Stimulated activated CD4-positive, alpha-beta T cell treated with anti-CD3 and anti-CD28 coated beads, TNF-alpha, amount 100 ng/mL, for 48 hours (primary cell): ENCODE measurements at regions not wholly inside any gene's neighbourhood (a gene's known extent, or its start where the extent isn't known, plus 50 kb on each side); places are given as distances from the start of the nearest gene placed in this dataset.

Experiments used
- DNase-seq, 3 donors: peaks; one replicate each; pipeline ENCODE4 v3.0.0-alpha.2; 2020; ENCODE audit warnings: low read depth in 3 of 3

GRCh38 chr12:81957631-81958030 is 198.5 kb upstream of the PPFIA2 start:
- no peak for DNase-seq

GRCh38 chr12:81956468-81956860 is 197.3 kb upstream of the PPFIA2 start:
- DNase-seq: no peak

- DNase-seq: no peak
Measured at GRCh38 chr12:81953541-81953940, 194.4 kb upstream of the PPFIA2 start.

- no peak for DNase-seq
Measured at GRCh38 chr12:81950871-81951270, 191.7 kb upstream of the PPFIA2 start.

GRCh38 chr12:81949841-81950308 is 190.7 kb upstream of the PPFIA2 start:
- no peak for DNase-seq

DNA sequence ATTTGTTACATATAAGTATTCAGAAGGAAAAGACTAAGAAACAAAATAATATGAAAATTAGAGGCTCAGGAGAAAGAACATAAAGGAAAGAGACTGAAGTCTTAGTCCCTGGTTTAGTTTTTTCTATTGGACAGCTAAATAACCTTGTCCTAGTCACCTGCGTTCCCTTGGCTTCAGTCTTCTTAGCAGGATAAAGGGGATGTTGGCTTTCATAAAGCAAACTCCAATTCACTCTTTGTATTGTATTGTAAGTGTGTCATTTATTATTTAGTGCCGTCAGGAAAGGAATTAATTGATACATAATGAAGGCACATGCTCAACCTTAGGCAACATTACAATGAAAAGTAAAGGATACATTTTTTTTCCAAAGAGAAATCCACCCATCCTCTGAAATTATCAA is 190.3 kb upstream of the PPFIA2 start:
- no peak for DNase-seq

DNA sequence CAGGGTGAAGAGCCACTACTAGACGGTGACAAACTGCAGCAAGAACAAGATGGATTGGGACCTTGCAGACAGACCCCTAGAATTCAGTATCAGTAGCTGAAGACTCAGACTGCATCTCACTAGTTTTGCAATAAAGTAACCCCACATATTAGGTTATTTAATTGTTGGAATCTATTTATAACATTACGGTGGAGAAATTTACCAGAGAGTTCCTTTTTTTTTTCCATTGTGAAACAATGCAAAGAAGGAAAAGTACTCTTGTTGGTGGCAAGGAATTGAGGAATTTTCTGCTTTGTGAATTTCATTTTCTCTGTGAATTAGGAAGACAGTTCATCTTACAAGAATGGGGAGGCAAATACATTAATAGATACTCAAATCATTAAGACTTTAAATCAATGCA is 185.7 kb upstream of the PPFIA2 start:
- DNase-seq: no peak

DNA sequence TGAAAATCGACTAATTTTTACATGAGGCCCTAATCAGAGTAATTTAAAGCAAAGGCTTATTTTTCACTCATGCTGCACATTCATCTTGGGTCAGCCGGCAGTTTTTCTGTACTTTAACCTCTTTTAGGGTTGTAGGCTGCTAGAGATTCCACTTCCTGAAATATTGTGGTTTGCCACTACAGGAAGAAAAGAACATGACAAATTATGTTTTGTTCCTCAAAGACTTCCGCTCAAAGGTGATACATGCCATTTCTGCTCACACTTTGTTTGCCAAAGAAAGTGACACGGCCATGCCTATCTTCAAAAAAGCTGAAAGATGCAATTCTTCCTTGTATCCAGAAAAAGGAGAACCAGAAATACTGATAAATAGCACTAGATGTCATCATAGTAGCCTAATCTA is 183.4 kb upstream of the PPFIA2 start:
- DNase-seq: no peak

DNA sequence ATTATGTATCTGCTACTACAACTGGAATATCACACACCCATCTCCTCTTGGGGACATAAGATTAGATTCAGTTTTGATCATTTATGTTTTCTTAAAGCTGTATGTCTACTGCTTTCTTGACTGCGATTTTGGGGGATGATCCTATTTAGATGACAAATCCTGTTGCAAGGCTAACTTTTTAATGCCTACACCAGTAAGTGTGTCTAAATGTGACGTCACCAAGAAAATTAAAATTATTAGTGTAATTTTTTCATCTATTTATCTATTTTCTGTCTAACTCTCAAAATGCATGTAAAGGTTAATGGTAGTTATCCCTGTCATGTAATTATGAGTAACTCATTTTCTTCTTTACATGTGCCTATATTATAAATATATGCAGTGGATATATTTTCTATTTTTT is 170.9 kb upstream of the PPFIA2 start:
- DNase-seq: no peak

GRCh38 chr12:81896771-81897170 is 137.6 kb upstream of the PPFIA2 start:
- peak in 1 of 3 donors; percentile 11 for DNase-seq

DNA sequence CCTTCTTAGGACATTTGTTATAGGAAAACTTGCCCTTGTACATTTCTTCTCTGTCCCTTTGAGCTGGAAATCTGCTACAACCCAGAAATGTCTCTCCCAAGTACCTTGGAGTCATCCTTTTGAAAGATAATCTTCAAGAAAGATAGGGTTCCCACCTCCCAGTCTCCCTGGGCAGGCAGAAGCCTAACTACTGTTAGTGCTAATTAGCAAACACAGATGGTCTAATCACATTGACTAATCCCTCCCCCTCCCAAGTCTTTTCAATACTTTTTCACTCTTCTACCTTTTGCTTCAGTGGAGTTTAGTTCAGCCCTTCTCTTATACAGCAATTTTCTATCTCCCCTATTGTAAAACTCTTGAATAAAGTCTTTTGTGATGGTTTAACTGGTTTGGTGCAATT is 129.8 kb upstream of the PPFIA2 start:
- no peak for DNase-seq

- DNase-seq: no peak
Measured at GRCh38 chr12:81888106-81888740, 129.1 kb upstream of the PPFIA2 start.

GRCh38 chr12:81874586-81874985 is 115.4 kb upstream of the PPFIA2 start:
- DNase-seq: no peak

- DNase-seq: no peak
Measured at GRCh38 chr12:81874166-81874565, 115.0 kb upstream of the PPFIA2 start.

DNA sequence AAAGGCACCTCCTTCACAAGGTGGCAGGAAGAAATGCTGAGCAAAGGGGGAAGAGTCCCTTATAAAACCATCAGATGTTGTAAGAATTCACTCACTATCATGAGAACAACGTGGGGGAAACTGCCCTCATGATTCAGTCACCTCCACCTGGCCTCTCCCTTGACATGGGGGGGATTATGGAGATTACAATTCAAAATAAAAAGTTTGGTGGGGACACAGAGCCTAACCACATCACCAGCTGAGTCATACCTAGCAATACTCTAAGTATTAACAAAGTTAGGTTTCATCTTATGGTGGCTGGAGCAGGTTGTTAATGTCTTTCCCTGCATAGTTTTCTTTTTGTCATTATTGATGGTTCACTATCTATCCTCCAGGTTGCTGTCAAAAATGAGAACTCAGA is 113.2 kb upstream of the PPFIA2 start:
- DNase-seq: no peak

DNA sequence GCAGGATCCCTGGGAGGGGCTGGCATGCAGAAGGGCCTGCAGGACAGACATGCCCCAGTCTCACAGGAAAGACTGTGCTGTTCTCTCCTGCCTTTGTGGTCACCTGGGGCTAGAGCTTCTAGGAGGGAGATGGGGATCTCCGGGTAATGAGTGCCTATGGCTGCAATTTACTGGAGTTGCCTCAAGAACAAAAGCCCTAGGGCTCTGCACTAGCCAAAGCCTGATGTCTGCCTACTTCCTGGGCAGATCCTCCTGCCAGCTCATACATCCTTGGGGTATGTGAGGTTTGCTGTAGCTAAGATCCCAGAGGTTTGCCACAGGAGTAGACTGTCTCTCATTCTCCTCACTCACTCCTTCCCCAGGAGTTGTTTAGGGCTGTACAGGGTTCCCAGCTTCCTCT is 106.9 kb upstream of the PPFIA2 start:
- no peak for DNase-seq

GRCh38 chr12:81863406-81863805 is 104.3 kb upstream of the PPFIA2 start:
- DNase-seq: no peak

DNA sequence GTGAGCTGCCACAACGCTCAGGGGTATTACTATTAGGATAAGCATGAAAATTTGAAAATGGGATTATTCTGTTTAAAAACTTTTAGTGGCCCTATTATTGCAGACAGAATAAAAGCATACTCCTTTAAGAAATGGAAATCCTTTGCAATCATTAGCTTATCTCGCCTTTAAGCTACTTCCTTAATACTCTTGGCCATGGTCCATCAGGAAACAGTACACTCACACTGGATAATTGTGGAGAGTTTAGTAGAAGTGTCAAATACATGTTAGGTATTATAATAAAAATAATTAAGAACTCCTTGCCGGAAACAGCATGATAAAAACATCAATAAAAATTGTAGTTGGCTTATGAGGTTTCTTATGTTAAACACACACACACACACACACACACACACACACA is 100.4 kb upstream of the PPFIA2 start:
- no peak for DNase-seq

- no peak for DNase-seq
Measured at GRCh38 chr12:81843599-81843998, 84.4 kb upstream of the PPFIA2 start.

DNA sequence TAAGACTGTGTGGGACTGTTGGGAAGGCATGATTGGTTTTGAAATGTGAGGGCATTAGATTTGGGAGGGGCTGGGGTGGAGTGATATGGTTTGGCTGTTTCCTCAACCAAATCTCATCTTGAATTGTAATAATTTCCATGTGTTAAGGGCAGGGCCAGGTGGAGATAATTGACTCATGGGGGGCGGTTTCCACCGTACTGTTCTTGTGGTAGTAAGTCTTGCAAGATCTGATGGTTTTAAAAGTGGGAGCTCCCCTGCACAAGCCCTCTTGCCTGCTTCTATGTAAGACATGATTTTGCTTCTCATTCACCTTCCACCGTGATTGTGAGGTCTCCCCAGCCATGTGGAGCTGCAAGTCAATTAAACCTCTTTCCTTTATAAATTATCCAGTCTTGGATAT is 76.6 kb upstream of the PPFIA2 start:
- DNase-seq: peak; percentile 17 to 54 (median 31)

GRCh38 chr12:81819991-81820633 is 61.0 kb upstream of the PPFIA2 start:
- no peak for DNase-seq

DNA sequence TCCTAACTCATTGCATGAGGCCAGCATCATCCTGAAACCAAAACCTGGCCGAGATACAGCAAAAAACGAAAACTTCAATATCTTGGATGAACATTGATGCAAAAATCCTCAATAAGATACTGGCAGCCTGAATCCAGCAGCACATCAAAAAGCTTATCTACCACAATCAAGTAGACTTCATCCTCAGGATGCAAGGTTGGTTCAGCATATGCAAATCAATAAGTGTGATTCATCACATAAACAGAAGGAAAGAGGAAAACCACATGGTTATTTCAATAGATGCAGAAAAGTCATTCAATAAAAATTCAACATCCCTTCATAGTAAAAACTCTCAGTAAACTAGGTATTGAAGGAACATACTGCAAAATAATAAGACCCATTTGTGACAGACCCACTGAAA is 56.5 kb upstream of the PPFIA2 start:
- no peak for DNase-seq

DNA sequence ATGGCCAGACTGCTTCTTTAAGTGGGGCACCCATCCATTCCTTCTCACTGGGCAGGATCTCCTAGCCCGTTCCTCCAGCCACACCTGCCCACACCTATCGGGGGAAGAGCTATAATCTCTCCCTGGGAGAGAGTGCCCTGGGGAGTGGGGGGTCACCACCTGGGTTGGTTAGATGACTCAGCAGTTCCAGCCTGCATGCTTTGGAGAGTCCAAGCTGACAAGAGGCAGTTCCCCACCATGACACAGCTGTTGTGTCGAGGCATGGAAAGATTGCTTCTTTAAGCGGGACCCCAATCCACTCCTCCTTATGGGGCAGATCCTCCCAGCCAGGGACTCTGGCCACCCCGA is 52.6 kb upstream of the PPFIA2 start:
- DNase-seq: no peak
